ENCODE measurements at regions not wholly inside any gene's neighbourhood (a gene's known extent, or its start where the extent isn't known, plus 50 kb on each side); places are given as distances from the start of the nearest gene placed in this dataset.

DNA sequence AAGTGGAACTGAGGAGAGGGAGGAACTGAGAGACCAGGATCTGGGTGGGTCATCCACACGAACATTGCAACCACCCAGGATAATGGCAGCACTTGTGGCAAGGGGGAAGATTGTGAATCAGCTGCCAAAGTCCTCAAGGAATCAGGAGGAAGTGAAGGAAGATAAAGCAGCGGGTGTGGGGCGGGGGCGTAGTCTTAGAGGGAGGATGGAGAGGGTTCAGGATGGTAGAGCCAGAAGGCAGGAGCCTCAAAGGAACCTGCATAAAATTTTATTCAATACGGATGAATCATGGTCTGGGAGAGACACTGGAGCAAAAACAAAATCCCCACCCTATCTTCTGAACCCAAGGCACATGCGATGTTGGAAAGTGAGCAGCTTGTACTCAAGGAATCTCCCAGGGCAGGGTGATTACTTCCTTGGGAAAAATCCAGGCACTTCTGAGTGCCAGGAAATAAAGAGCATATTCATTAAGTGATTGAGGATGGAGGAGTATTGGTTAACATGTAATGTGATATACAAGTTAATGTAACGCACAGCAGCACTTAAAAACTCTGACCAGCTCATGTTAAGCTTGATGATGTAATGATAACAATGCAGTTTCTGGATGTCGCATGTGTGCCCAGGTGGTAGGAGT is 82.0 kb upstream of the B3GAT2 start (continued):
- TF ChIP-seq ZNF843 (tag by site-specific recombination; IDR thresholded peaks at IDR 0.05) (peak; percentile 84), IKZF3 (tag by site-specific recombination; IDR thresholded peaks at IDR 0.05) (peak; percentile 64; the same call in 1 of the 2 replicates), ZBTB20 (tag by site-specific recombination; IDR thresholded peaks at IDR 0.05) (peak; percentile 49), ZNF571 (tag by site-specific recombination; IDR thresholded peaks at IDR 0.05) (no peak), ZNF548 (tag by site-specific recombination; IDR thresholded peaks at IDR 0.05) (no peak), ZNF391 (tag by site-specific recombination; IDR thresholded peaks at IDR 0.05; ENCODE audit: borderline replicate concordance, low read depth) (0 out of 2 replicates have a peak, but pooled peaks have one; percentile 23), MZF1 (tag by site-specific recombination; IDR thresholded peaks at IDR 0.05; ENCODE audit: borderline replicate concordance) (peak; percentile 82), ZBTB1 (tag by site-specific recombination; IDR thresholded peaks at IDR 0.05) (no peak), FEZF1 (tag by site-specific recombination; IDR thresholded peaks at IDR 0.05) (peak; percentile 88), ZBTB21 (tag by site-specific recombination; IDR thresholded peaks at IDR 0.05) (peak; percentile 63; the same call in 1 of the 2 replicates), ZNF660 (tag by site-specific recombination; IDR thresholded peaks at IDR 0.05) (peak; percentile 74), ZNF133 (tag by site-specific recombination; IDR thresholded peaks at IDR 0.05) (no peak), ZNF791 (tag by site-specific recombination; IDR thresholded peaks at IDR 0.05) (no peak), BCL11A (tag by site-specific recombination; IDR thresholded peaks at IDR 0.05; ENCODE audit: low read depth) (peak; percentile 39; the same call in 1 of the 2 replicates), ZEB2 (tag by site-specific recombination; IDR thresholded peaks at IDR 0.05) (0 out of 2 replicates have a peak, but pooled peaks have one; percentile 70), KLF9 (tag by site-specific recombination; IDR thresholded peaks at IDR 0.05; ENCODE audit: low read depth) (no peak), RBAK (tag by site-specific recombination; IDR thresholded peaks at IDR 0.05) (no peak), ZBTB17 (tag by site-specific recombination; IDR thresholded peaks at IDR 0.05) (peak; percentile 19; the same call in 1 of the 2 replicates), ZNF211 (tag by site-specific recombination; IDR thresholded peaks at IDR 0.05; ENCODE audit: low read depth) (no peak)
- TF ChIP-seq, protein P1, sequence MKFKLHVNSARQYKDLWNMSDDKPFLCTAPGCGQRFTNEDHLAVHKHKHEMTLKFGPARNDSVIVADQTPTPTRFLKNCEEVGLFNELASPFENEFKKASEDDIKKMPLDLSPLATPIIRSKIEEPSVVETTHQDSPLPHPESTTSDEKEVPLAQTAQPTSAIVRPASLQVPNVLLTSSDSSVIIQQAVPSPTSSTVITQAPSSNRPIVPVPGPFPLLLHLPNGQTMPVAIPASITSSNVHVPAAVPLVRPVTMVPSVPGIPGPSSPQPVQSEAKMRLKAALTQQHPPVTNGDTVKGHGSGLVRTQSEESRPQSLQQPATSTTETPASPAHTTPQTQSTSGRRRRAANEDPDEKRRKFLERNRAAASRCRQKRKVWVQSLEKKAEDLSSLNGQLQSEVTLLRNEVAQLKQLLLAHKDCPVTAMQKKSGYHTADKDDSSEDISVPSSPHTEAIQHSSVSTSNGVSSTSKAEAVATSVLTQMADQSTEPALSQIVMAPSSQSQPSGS (tag by site-specific recombination; IDR thresholded peaks at IDR 0.05; ENCODE audit: low read depth) = peak; percentile 92
- TF ChIP-seq, protein P2, sequence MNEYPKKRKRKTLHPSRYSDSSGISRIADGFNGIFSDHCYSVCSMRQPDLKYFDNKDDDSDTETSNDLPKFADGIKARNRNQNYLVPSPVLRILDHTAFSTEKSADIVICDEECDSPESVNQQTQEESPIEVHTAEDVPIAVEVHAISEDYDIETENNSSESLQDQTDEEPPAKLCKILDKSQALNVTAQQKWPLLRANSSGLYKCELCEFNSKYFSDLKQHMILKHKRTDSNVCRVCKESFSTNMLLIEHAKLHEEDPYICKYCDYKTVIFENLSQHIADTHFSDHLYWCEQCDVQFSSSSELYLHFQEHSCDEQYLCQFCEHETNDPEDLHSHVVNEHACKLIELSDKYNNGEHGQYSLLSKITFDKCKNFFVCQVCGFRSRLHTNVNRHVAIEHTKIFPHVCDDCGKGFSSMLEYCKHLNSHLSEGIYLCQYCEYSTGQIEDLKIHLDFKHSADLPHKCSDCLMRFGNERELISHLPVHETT (tag by site-specific recombination; IDR thresholded peaks at IDR 0.05) = 0 out of 2 replicates have a peak, but pooled peaks have one; percentile 56
- TF ChIP-seq, protein P3, sequence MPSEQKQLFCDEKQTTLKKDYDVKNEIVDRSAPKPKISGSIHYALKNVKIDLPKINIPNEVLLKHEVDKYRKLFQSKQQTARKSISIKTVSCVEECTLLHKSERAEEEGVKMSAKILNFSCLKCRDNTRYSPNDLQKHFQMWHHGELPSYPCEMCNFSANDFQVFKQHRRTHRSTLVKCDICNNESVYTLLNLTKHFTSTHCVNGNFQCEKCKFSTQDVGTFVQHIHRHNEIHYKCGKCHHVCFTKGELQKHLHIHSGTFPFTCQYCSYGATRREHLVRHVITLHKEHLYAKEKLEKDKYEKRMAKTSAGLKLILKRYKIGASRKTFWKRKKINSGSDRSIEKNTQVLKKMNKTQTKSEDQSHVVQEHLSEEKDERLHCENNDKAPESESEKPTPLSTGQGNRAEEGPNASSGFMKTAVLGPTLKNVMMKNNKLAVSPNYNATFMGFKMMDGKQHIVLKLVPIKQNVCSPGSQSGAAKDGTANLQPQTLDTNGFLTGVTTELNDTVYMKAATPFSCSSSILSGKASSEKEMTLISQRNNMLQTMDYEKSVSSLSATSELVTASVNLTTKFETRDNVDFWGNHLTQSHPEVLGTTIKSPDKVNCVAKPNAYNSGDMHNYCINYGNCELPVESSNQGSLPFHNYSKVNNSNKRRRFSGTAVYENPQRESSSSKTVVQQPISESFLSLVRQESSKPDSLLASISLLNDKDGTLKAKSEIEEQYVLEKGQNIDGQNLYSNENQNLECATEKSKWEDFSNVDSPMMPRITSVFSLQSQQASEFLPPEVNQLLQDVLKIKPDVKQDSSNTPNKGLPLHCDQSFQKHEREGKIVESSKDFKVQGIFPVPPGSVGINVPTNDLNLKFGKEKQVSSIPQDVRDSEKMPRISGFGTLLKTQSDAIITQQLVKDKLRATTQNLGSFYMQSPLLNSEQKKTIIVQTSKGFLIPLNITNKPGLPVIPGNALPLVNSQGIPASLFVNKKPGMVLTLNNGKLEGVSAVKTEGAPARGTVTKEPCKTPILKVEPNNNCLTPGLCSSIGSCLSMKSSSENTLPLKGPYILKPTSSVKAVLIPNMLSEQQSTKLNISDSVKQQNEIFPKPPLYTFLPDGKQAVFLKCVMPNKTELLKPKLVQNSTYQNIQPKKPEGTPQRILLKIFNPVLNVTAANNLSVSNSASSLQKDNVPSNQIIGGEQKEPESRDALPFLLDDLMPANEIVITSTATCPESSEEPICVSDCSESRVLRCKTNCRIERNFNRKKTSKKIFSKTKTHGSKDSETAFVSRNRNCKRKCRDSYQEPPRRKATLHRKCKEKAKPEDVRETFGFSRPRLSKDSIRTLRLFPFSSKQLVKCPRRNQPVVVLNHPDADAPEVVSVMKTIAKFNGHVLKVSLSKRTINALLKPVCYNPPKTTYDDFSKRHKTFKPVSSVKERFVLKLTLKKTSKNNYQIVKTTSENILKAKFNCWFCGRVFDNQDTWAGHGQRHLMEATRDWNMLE (tag by site-specific recombination; conservative IDR thresholded peaks at IDR 0.05; ENCODE audit: low read depth) = peak; percentile 38; the same call in 1 of the 2 replicates
- TF ChIP-seq, protein P4, sequence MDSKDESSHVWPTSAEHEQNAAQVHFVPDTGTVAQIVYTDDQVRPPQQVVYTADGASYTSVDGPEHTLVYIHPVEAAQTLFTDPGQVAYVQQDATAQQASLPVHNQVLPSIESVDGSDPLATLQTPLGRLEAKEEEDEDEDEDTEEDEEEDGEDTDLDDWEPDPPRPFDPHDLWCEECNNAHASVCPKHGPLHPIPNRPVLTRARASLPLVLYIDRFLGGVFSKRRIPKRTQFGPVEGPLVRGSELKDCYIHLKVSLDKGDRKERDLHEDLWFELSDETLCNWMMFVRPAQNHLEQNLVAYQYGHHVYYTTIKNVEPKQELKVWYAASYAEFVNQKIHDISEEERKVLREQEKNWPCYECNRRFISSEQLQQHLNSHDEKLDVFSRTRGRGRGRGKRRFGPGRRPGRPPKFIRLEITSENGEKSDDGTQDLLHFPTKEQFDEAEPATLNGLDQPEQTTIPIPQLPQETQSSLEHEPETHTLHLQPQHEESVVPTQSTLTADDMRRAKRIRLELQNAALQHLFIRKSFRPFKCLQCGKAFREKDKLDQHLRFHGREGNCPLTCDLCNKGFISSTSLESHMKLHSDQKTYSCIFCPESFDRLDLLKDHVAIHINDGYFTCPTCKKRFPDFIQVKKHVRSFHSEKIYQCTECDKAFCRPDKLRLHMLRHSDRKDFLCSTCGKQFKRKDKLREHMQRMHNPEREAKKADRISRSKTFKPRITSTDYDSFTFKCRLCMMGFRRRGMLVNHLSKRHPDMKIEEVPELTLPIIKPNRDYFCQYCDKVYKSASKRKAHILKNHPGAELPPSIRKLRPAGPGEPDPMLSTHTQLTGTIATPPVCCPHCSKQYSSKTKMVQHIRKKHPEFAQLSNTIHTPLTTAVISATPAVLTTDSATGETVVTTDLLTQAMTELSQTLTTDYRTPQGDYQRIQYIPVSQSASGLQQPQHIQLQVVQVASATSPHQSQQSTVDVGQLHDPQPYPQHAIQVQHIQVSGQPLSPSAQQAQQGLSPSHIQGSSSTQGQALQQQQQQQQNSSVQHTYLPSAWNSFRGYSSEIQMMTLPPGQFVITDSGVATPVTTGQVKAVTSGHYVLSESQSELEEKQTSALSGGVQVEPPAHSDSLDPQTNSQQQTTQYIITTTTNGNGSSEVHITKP (tag by site-specific recombination; IDR thresholded peaks at IDR 0.05) = peak; percentile 35; the same call in 1 of the 2 replicates
- TF ChIP-seq, protein P5, sequence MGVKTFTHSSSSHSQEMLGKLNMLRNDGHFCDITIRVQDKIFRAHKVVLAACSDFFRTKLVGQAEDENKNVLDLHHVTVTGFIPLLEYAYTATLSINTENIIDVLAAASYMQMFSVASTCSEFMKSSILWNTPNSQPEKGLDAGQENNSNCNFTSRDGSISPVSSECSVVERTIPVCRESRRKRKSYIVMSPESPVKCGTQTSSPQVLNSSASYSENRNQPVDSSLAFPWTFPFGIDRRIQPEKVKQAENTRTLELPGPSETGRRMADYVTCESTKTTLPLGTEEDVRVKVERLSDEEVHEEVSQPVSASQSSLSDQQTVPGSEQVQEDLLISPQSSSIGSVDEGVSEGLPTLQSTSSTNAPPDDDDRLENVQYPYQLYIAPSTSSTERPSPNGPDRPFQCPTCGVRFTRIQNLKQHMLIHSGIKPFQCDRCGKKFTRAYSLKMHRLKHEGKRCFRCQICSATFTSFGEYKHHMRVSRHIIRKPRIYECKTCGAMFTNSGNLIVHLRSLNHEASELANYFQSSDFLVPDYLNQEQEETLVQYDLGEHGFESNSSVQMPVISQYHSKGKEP (tag by site-specific recombination; IDR thresholded peaks at IDR 0.05) = peak; percentile 93
- TF ChIP-seq, protein P6, sequence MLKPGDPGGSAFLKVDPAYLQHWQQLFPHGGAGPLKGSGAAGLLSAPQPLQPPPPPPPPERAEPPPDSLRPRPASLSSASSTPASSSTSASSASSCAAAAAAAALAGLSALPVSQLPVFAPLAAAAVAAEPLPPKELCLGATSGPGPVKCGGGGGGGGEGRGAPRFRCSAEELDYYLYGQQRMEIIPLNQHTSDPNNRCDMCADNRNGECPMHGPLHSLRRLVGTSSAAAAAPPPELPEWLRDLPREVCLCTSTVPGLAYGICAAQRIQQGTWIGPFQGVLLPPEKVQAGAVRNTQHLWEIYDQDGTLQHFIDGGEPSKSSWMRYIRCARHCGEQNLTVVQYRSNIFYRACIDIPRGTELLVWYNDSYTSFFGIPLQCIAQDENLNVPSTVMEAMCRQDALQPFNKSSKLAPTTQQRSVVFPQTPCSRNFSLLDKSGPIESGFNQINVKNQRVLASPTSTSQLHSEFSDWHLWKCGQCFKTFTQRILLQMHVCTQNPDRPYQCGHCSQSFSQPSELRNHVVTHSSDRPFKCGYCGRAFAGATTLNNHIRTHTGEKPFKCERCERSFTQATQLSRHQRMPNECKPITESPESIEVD (tag by site-specific recombination; IDR thresholded peaks at IDR 0.05) = peak; percentile 88

Measured in HEK293 (cell line).